Endometrium (tissue), 2 donors: ENCODE measurements at regions not wholly inside any gene's neighbourhood (a gene's known extent, or its start where the extent isn't known, plus 50 kb on each side); places are given as distances from the start of the nearest gene placed in this dataset.

Source experiments
- FAIRE-seq: peaks from 2 replicates; lab custom pipeline; 2012; peaks lifted over from hg19 to GRCh38; lab: Jason Lieb, UNC
- donor health status: control.
- donor health status: control.

GRCh38 chr1:83024251-83024767, 974.6 kb downstream of the TTLL7 start:
- FAIRE-seq = no peak

- FAIRE-seq = no peak
Measured at GRCh38 chr1:83023212-83023611, 975.7 kb downstream of the TTLL7 start.

GRCh38 chr1:83022206-83022605, 976.7 kb downstream of the TTLL7 start:
- no peak for FAIRE-seq

GRCh38 chr1:83017701-83018100, 981.2 kb downstream of the TTLL7 start:
- FAIRE-seq = no peak

- FAIRE-seq = no peak
Measured at GRCh38 chr1:83017276-83017675, 981.7 kb downstream of the TTLL7 start.

GRCh38 chr1:83016354-83016849, 982.5 kb downstream of the TTLL7 start:
- FAIRE-seq = no peak

GRCh38 chr1:83015163-83015562, 983.8 kb downstream of the TTLL7 start:
- FAIRE-seq = no peak

- FAIRE-seq = no peak
Measured at GRCh38 chr1:83012950-83013349, 986.0 kb downstream of the TTLL7 start.

GRCh38 chr1:83011265-83011664, 987.7 kb downstream of the TTLL7 start:
- no peak for FAIRE-seq

GRCh38 chr1:83006271-83006670, 992.7 kb downstream of the TTLL7 start:
- FAIRE-seq = no peak

GRCh38 chr1:83000286-83000685, 998.6 kb downstream of the TTLL7 start:
- FAIRE-seq = no peak

GRCh38 chr1:82995951-82996350, 1003.0 kb downstream of the TTLL7 start:
- no peak for FAIRE-seq

- no peak for FAIRE-seq
Measured at GRCh38 chr1:82994616-82995263, 1004.2 kb downstream of the TTLL7 start.

GRCh38 chr1:82991569-82991968, 1007.4 kb downstream of the TTLL7 start:
- FAIRE-seq = no peak

- no peak for FAIRE-seq
Measured at GRCh38 chr1:82979593-82980236, 1019.2 kb downstream of the TTLL7 start.

- no peak for FAIRE-seq
Measured at GRCh38 chr1:82978461-82979324, 1020.2 kb downstream of the TTLL7 start.

- no peak for FAIRE-seq
Measured at GRCh38 chr1:82972841-82973553, 1025.9 kb downstream of the TTLL7 start.

GRCh38 chr1:82969340-82969739, 1029.6 kb downstream of the TTLL7 start:
- FAIRE-seq = no peak

GRCh38 chr1:82962658-82963057, 1036.3 kb downstream of the TTLL7 start:
- no peak for FAIRE-seq

GRCh38 chr1:82950606-82951200, 1048.2 kb downstream of the TTLL7 start:
- FAIRE-seq = no peak

GRCh38 chr1:82948386-82948785, 1050.5 kb downstream of the TTLL7 start:
- FAIRE-seq = no peak

- FAIRE-seq = no peak
Measured at GRCh38 chr1:82947278-82947677, 1051.7 kb downstream of the TTLL7 start.
